B cell (primary cell): ENCODE measurements at regions not wholly inside any gene's neighbourhood (a gene's known extent, or its start where the extent isn't known, plus 50 kb on each side); places are given as distances from the start of the nearest gene placed in this dataset.

Experiments used
- ATAC-seq: fragments of 200-7000 bp; cut with Tn5 transposase; one replicate; pipeline ENCODE4 v1.10.0; 2021; ENCODE audit warnings: low read depth, mild to moderate bottlenecking, moderate number of reproducible peaks, moderate library complexity
- CTCF ChIA-PET: fragments of 350-600 bp; sonication (Branson Sonifier 250); formaldehyde crosslinking; loops from one replicate; lab custom pipeline; 2021; ENCODE audit warnings: antibody characterized with exemption, inconsistent platforms; lab: Charles Lee
- POLR2A ChIA-PET: fragments of 350-600 bp; sonication (Branson Sonifier 250); formaldehyde crosslinking; loops from one replicate; lab custom pipeline; 2021; ENCODE audit warnings: antibody characterized with exemption; lab: Charles Lee
- DNase-seq: peaks from one replicate; pipeline ENCODE4 v3.0.0; 2013
- H2AFZ ChIP-seq: 2 replicates; pipeline ENCODE4 v1.6.1; 2012; ENCODE audit warnings: mild to moderate bottlenecking, low read depth, low read length; ENCODE audit not compliant: insufficient read depth, poor library complexity, severe bottlenecking
- H3K27ac ChIP-seq, 2 donors: 1 replicate in 1 of 2; 2 replicates in 1 of 2; pipeline ENCODE4 v1.5.1; 2012 to 2013; ENCODE audit warnings: low read length in 2 of 2, mild to moderate bottlenecking in 2 of 2, moderate library complexity in 1 of 2
- H3K27me3 ChIP-seq, 4 experiments: fragments of 200-600 bp in 1 of 4; sonication (generic) in 1 of 4; replicated peaks in 1 of 4; 1 replicate in 2 of 4; 2 replicates in 2 of 4; pipeline versions ENCODE4 v1.6.1 to v1.7.0; 2013 to 2016; ENCODE audit warnings: low read length in 3 of 4, mild to moderate bottlenecking in 2 of 4, mixed read lengths in 1 of 4, moderate library complexity in 1 of 4; ENCODE audit not compliant: insufficient read depth in 4 of 4, control insufficient read depth in 3 of 4; ENCODE audit errors: control extremely low read depth in 1 of 4
- H3K36me3 ChIP-seq, 2 experiments: replicated peaks in 1 of 2; 1 replicate in 1 of 2; 2 replicates in 1 of 2; pipeline versions ENCODE4 v1.6.1 to v1.7.1; 2013; ENCODE audit warnings: low read length in 1 of 2; ENCODE audit not compliant: insufficient read depth in 2 of 2, control insufficient read depth in 1 of 2; ENCODE audit errors: control extremely low read depth in 1 of 2, extremely low read depth in 1 of 2
- H3K4me1 ChIP-seq, 2 donors: fragments of 200-600 bp in 1 of 2; sonication (generic) in 1 of 2; 1 replicate in 1 of 2; 2 replicates in 1 of 2; pipeline versions ENCODE4 v1.5.1 to v1.6.1; 2013 to 2017; ENCODE audit warnings: low read length in 2 of 2; ENCODE audit not compliant: control insufficient read depth in 2 of 2, insufficient read depth in 2 of 2
- H3K4me2 ChIP-seq: replicated peaks from 2 replicates; pipeline ENCODE3; 2012; ENCODE audit warnings: mild to moderate bottlenecking, low read depth, low read length; ENCODE audit not compliant: poor library complexity, severe bottlenecking
- H3K4me3 ChIP-seq, 5 experiments: fragments of 200-600 bp in 1 of 5; sonication (generic) in 1 of 5; 1 replicate in 3 of 5; 2 replicates in 2 of 5; pipeline versions ENCODE4 v1.5.1 to v1.7.0; 2011 to 2016; ENCODE audit warnings: low read length in 4 of 5, mild to moderate bottlenecking in 4 of 5, low read depth in 2 of 5, control low read depth in 1 of 5, moderate library complexity in 1 of 5; ENCODE audit not compliant: insufficient read depth in 1 of 5; ENCODE audit errors: control extremely low read depth in 1 of 5, extremely low read depth in 1 of 5
- H3K79me2 ChIP-seq: fragments of 200-600 bp; sonication (generic); one replicate; pipeline ENCODE4 v1.6.0; 2016; ENCODE audit warnings: low read length; ENCODE audit not compliant: control insufficient read depth, insufficient read depth
- H3K9ac ChIP-seq: fragments of 200-600 bp; sonication (generic); 2 replicates; pipeline ENCODE4 v1.6.1; 2017; ENCODE audit warnings: mild to moderate bottlenecking, low read length, moderate library complexity
- H3K9me3 ChIP-seq, 3 donors: one replicate each; pipeline versions ENCODE4 v1.6.1 to v1.7.1; 2013; ENCODE audit warnings: low read length in 2 of 3; ENCODE audit not compliant: control insufficient read depth in 2 of 3, insufficient read depth in 1 of 3; ENCODE audit errors: control extremely low read depth in 1 of 3
- H4K20me1 ChIP-seq: 2 replicates; pipeline ENCODE4 v1.6.0; 2012; ENCODE audit warnings: mild to moderate bottlenecking, low read length; ENCODE audit not compliant: insufficient read depth, control insufficient read depth, poor library complexity, severe bottlenecking
- H3K27ac Mint-ChIP-seq: one replicate; pipeline ENCODE4 v1.8.0; 2021; ENCODE audit warnings: mixed read lengths
- H3K27me3 Mint-ChIP-seq: one replicate; pipeline ENCODE4 v1.8.0; 2021; ENCODE audit warnings: mixed read lengths
- H3K4me1 Mint-ChIP-seq: one replicate; pipeline ENCODE4 v1.8.0; 2021; ENCODE audit warnings: mixed read lengths
- H3K4me3 Mint-ChIP-seq: one replicate; pipeline ENCODE4 v1.8.0; 2021; ENCODE audit warnings: mixed read lengths
- H3K9me3 Mint-ChIP-seq: one replicate; pipeline ENCODE4 v1.8.0; 2022; ENCODE audit warnings: mixed read lengths; ENCODE audit not compliant: insufficient read depth
- EZH2 ChIP-seq: IDR thresholded peaks from 2 replicates; pipeline ENCODE4 v1.6.1; 2012; ENCODE audit warnings: borderline replicate concordance, low read depth, mild to moderate bottlenecking, moderate library complexity, low read length; ENCODE audit not compliant: insufficient read depth, poor library complexity, severe bottlenecking
- WGBS: methylation state at CpG from one replicate; pipeline ENCODE4 v1.1.5; 2013; ENCODE audit warnings: missing lambda C conversion rate; ENCODE audit not compliant: insufficient coverage; 5-methylcytosine and 5-hydroxymethylcytosine counted together
- intact Hi-C: fragments of 100-400 bp; cut with micrococcal nuclease; formaldehyde crosslinking; loops from one replicate; pipeline ENCODE4 v1.10.0; 2022
- TF ChIP-seq, protein P1 (sequence below): fragments of 200-600 bp; IDR thresholded peaks from one replicate; pipeline ENCODE4 v1.8.0; 2022; ENCODE audit warnings: antibody characterized with exemption, mild to moderate bottlenecking

DNA sequence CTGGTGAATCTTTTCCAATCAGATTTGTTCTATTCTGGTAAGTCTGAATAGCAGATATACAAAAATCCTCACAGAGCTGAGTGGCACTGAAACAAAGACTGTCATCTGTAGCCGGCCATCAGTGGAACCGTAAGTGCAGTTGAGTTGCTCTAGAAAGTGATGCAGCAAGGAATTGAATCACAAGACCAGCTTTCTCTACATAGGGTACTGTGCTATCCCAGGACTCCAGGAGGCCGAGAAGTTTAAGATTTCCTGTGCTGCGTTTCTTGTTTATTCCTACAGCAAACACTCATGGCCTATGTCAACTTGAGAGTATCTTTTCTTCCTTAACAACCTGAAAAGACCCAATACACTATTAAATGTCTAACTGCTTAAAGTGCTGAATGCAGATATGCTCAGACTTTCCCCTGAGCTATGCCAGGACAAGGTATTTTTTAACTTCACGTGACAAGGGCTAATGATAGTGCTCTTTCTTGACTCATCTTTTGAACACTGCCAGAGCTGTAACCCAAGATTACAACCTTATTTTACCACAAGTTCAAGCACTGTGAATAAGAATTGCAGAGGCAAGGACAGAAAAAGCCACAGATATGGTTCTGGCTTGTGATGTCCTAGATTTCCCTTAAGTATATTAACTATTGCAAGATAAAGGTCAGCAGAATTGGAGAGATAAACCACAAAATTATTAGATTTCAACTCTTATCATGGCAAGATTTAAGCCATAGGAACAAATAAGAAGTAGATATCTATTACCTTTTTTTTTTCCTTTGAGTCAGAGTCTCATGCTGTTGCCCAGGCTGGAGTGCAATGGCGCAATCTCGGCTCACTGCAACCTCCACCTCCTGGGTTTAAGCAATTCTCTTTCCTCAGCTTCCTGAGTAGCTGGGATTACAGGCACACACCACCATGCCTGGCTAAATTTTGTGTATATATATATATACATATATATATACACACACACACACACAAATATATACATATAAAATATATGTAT lies 71.6 kb downstream of the GJA1 start:
- no peak overlapping the region for H3K27ac Mint-ChIP-seq
- no peaks in the 10 kb centered on the region for H3K9me3 Mint-ChIP-seq
- Histone ChIP-seq H4K20me1 (no peaks in the 10 kb centered on the region), H3K27me3 (no peaks in the 10 kb centered on the region), H3K9ac (no peak overlapping the region), H3K4me1 (no peaks in the 10 kb centered on the region), H2AFZ (no peak overlapping the region), H3K79me2 (no peaks in the 10 kb centered on the region), H3K27ac (no peak overlapping the region), H3K36me3 (no peaks in the 10 kb centered on the region), H3K4me2 (no peak overlapping the region), H3K4me3 (no peak overlapping the region), H3K9me3 (no peaks in the 10 kb centered on the region)
- intact Hi-C loops = no loop called here
- CTCF ChIA-PET = no interaction called here
- POLR2A ChIA-PET = no interaction called here
- H3K27me3 Mint-ChIP-seq = no peaks in the 10 kb centered on the region
- ATAC-seq (no peak), DNase-seq (no peak)
- no peak for TF ChIP-seq EZH2
- no peak overlapping the region for H3K4me3 Mint-ChIP-seq
- H3K4me1 Mint-ChIP-seq = no peaks in the 10 kb centered on the region
- 94% methylated on average over 2 of the region's 7 CpGs for WGBS

DNA sequence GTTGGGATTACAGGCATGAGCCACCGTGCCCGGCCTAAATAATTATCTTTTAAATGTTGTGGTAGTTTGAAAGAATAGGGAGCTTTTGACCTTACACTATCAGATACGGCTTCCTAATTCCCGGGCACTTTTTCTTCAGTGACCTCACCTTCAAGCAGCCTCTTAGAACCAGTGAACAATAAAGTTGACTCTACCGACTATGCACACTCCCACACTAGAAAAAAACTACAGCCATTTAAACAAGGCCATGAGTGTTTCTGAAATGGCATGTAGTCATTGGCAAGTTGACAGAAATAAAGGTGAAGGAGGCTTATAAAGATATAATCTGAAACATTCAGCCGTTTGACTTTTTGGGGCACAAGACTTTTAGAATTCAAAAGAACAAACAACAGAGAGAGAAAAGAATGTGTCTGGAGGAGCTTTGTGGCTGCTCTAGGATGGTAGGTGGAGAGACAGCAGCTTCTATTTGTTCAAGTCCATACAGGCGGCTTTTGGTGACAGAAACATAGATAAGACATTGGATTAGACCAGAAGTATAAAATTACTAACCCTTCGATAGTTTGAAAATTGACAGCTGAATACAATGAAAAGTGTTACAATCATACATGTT lies 75.2 kb downstream of the GJA1 start:
- H3K27me3 ChIP-seq = no peaks in the 10 kb centered on the region
- no peaks in the 10 kb centered on the region for H3K4me1 ChIP-seq
- H2AFZ ChIP-seq = no peak overlapping the region
- Mint-ChIP-seq H3K27me3 (no peaks in the 10 kb centered on the region), H3K4me3 (no peak overlapping the region), H3K27ac (no peak overlapping the region), H3K4me1 (no peaks in the 10 kb centered on the region), H3K9me3 (no peaks in the 10 kb centered on the region)
- no peak overlapping the region for H3K9ac ChIP-seq
- H3K9me3 ChIP-seq = no peaks in the 10 kb centered on the region
- no peak overlapping the region for H3K4me3 ChIP-seq
- DNase-seq (no peak), ATAC-seq (no peak)
- H3K4me2 ChIP-seq = no peak overlapping the region
- POLR2A ChIA-PET = no interaction called here
- no peaks in the 10 kb centered on the region for H3K79me2 ChIP-seq
- WGBS = no CpG with 5 or more reads among the region's 8 CpGs
- no peaks in the 10 kb centered on the region for H3K36me3 ChIP-seq
- no peaks in the 10 kb centered on the region for H4K20me1 ChIP-seq
- CTCF ChIA-PET = no interaction called here
- no peak for TF ChIP-seq EZH2
- TF ChIP-seq, protein P1, sequence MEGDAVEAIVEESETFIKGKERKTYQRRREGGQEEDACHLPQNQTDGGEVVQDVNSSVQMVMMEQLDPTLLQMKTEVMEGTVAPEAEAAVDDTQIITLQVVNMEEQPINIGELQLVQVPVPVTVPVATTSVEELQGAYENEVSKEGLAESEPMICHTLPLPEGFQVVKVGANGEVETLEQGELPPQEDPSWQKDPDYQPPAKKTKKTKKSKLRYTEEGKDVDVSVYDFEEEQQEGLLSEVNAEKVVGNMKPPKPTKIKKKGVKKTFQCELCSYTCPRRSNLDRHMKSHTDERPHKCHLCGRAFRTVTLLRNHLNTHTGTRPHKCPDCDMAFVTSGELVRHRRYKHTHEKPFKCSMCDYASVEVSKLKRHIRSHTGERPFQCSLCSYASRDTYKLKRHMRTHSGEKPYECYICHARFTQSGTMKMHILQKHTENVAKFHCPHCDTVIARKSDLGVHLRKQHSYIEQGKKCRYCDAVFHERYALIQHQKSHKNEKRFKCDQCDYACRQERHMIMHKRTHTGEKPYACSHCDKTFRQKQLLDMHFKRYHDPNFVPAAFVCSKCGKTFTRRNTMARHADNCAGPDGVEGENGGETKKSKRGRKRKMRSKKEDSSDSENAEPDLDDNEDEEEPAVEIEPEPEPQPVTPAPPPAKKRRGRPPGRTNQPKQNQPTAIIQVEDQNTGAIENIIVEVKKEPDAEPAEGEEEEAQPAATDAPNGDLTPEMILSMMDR = no peak
- no peak overlapping the region for H3K27ac ChIP-seq
- intact Hi-C loops = no loop called here
